ENCODE measurements at regions not wholly inside any gene's neighbourhood (a gene's known extent, or its start where the extent isn't known, plus 50 kb on each side); places are given as distances from the start of the nearest gene placed in this dataset.

DNA sequence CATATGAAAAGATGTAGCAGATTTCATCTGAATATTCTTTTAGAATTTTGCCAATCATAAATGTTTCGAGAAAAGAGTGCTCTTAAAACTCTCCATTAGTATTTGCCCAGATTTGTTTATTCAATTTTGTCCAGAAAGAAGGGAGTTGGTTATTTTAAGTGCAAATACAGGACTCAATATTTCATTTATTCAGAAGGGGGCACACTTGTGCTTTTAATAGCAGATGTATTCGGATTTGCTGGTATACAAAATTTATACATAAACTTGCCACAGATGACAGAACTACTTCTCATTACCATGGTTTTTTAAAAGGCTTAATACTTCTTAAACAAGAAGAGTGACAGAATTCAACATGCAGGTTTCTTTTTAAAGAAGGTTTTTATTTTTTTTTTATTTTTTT lies 69.8 kb upstream of the GRM7 start:
- TF ChIP-seq, protein P1, sequence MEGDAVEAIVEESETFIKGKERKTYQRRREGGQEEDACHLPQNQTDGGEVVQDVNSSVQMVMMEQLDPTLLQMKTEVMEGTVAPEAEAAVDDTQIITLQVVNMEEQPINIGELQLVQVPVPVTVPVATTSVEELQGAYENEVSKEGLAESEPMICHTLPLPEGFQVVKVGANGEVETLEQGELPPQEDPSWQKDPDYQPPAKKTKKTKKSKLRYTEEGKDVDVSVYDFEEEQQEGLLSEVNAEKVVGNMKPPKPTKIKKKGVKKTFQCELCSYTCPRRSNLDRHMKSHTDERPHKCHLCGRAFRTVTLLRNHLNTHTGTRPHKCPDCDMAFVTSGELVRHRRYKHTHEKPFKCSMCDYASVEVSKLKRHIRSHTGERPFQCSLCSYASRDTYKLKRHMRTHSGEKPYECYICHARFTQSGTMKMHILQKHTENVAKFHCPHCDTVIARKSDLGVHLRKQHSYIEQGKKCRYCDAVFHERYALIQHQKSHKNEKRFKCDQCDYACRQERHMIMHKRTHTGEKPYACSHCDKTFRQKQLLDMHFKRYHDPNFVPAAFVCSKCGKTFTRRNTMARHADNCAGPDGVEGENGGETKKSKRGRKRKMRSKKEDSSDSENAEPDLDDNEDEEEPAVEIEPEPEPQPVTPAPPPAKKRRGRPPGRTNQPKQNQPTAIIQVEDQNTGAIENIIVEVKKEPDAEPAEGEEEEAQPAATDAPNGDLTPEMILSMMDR (conservative IDR thresholded peaks at IDR 0.05; ENCODE audit: low read length), result peak; percentile 43
- no peak for TF ChIP-seq EZH2phosphoT487 (IDR thresholded peaks at IDR 0.05; ENCODE audit: borderline replicate concordance, low read depth, low read length)

Measured in OCI-LY7 (cell line).